ENCODE measurements at regions not wholly inside any gene's neighbourhood (a gene's known extent, or its start where the extent isn't known, plus 50 kb on each side); places are given as distances from the start of the nearest gene placed in this dataset.
"Not testable (repeated sequence)": the region's sequence is repeated elsewhere in the genome, so short reads cannot be mapped to it uniquely, and the experiment has no call there.

- H3K27me3 ChIP-seq (ENCODE audit: low read depth, low read length); H2AFZ ChIP-seq (ENCODE audit: low read depth, low read length); H3K36me3 ChIP-seq (replicated peaks; ENCODE audit: low read depth, low read length); H3K9ac ChIP-seq (ENCODE audit: low read length); H3K9me3 ChIP-seq (ENCODE audit: insufficient read depth, low read length); H3K4me3 ChIP-seq (ENCODE audit: low read length); H4K20me1 ChIP-seq (ENCODE audit: insufficient read depth, low read length); H3K4me2 ChIP-seq (ENCODE audit: low read length); H3K27ac ChIP-seq (ENCODE audit: low read length); H3K79me2 ChIP-seq (ENCODE audit: low read length): not testable (repeated sequence)
- peaks cover 38% of the 10 kb centered on the region for H3K4me1 ChIP-seq (ENCODE audit: low read length)
Observed at GRCh38 chr2:111517050-111517720, 366.8 kb downstream of the ANAPC1 start.

DNA sequence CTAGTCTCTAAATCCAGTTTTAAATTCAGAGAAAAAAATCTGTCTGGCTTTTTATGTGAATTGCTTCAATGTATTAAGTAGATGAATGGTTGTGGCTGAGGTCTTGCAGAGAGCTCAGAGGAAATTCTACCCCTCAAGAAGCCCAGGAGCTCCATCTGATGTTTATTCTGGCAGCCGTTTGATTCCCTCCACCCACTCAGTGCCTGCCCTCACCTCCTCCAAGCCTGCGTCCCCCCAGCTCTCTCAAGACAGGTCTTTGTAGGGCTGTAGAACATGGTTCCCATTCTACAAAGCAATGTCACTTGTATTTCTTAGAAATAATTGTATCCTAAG is 366.3 kb downstream of the ANAPC1 start:
- H3K27ac ChIP-seq (ENCODE audit: low read length); H3K9ac ChIP-seq (ENCODE audit: low read length); H3K27me3 ChIP-seq (ENCODE audit: low read depth, low read length); H2AFZ ChIP-seq (ENCODE audit: low read depth, low read length); H3K9me3 ChIP-seq (ENCODE audit: insufficient read depth, low read length); H3K36me3 ChIP-seq (replicated peaks; ENCODE audit: low read depth, low read length); H3K4me2 ChIP-seq (ENCODE audit: low read length); H3K4me3 ChIP-seq (ENCODE audit: low read length); H4K20me1 ChIP-seq (ENCODE audit: insufficient read depth, low read length); H3K79me2 ChIP-seq (ENCODE audit: low read length): not testable (repeated sequence)
- H3K4me1 ChIP-seq (ENCODE audit: low read length), result peaks cover 43% of the 10 kb centered on the region

GRCh38 chr2:111519071-111519470 is 364.9 kb downstream of the ANAPC1 start:
- no peaks in the 10 kb centered on the region for H4K20me1 ChIP-seq (ENCODE audit: insufficient read depth, low read length)
- H3K9me3 ChIP-seq (ENCODE audit: insufficient read depth, low read length), result no peaks in the 10 kb centered on the region
- no peak overlapping the region for H3K27ac ChIP-seq (ENCODE audit: low read length)
- H3K4me1 ChIP-seq (ENCODE audit: low read length), result peaks cover 57% of the 10 kb centered on the region
- H3K4me2 ChIP-seq (ENCODE audit: low read length), result peak overlapping the region; percentile 17
- no peak overlapping the region for H3K4me3 ChIP-seq (ENCODE audit: low read length)
- TF ChIP-seq, protein P1, sequence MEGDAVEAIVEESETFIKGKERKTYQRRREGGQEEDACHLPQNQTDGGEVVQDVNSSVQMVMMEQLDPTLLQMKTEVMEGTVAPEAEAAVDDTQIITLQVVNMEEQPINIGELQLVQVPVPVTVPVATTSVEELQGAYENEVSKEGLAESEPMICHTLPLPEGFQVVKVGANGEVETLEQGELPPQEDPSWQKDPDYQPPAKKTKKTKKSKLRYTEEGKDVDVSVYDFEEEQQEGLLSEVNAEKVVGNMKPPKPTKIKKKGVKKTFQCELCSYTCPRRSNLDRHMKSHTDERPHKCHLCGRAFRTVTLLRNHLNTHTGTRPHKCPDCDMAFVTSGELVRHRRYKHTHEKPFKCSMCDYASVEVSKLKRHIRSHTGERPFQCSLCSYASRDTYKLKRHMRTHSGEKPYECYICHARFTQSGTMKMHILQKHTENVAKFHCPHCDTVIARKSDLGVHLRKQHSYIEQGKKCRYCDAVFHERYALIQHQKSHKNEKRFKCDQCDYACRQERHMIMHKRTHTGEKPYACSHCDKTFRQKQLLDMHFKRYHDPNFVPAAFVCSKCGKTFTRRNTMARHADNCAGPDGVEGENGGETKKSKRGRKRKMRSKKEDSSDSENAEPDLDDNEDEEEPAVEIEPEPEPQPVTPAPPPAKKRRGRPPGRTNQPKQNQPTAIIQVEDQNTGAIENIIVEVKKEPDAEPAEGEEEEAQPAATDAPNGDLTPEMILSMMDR (IDR thresholded peaks at IDR 0.05; ENCODE audit: low read depth, low read length), result no peak
- TF ChIP-seq EZH2phosphoT487 (IDR thresholded peaks at IDR 0.05; ENCODE audit: low read depth), result no peak
- H3K79me2 ChIP-seq (ENCODE audit: low read length), result no peaks in the 10 kb centered on the region
- H3K27me3 ChIP-seq (ENCODE audit: low read depth, low read length), result peaks cover 3% of the 10 kb centered on the region; the same call in 1 of the 2 replicates
- no peaks in the 10 kb centered on the region for H3K36me3 ChIP-seq (replicated peaks; ENCODE audit: low read depth, low read length)
- no peak overlapping the region for H2AFZ ChIP-seq (ENCODE audit: low read depth, low read length)
- H3K9ac ChIP-seq (ENCODE audit: low read length), result peak overlapping the region; percentile 9; the same call in 1 of the 2 replicates

- Histone ChIP-seq H3K36me3 (replicated peaks; ENCODE audit: low read depth, low read length) (no peaks in the 10 kb centered on the region), H3K4me3 (ENCODE audit: low read length) (peak overlapping the region; percentile 69), H3K9me3 (ENCODE audit: insufficient read depth, low read length) (no peaks in the 10 kb centered on the region), H3K4me2 (ENCODE audit: low read length) (peak overlapping the region; percentile 94), H3K4me1 (ENCODE audit: low read length) (peaks cover 69% of the 10 kb centered on the region), H3K27me3 (ENCODE audit: low read depth, low read length) (peaks cover 3% of the 10 kb centered on the region; the same call in 1 of the 2 replicates), H2AFZ (ENCODE audit: low read depth, low read length) (0 out of 2 replicates have a peak overlapping the region, but pooled peaks have one; percentile 10), H3K27ac (ENCODE audit: low read length) (peak overlapping the region; percentile 92), H4K20me1 (ENCODE audit: insufficient read depth, low read length) (no peaks in the 10 kb centered on the region), H3K9ac (ENCODE audit: low read length) (peak overlapping the region; percentile 74), H3K79me2 (ENCODE audit: low read length) (no peaks in the 10 kb centered on the region)
- TF ChIP-seq, protein P1 (IDR thresholded peaks at IDR 0.05; ENCODE audit: low read depth, low read length), result no peak
- TF ChIP-seq EZH2phosphoT487 (IDR thresholded peaks at IDR 0.05; ENCODE audit: low read depth), result no peak
Observed at GRCh38 chr2:111522231-111522768, 361.7 kb downstream of the ANAPC1 start.

GRCh38 chr2:111523009-111523408 is 361.0 kb downstream of the ANAPC1 start:
- Histone ChIP-seq H4K20me1 (ENCODE audit: insufficient read depth, low read length) (no peaks in the 10 kb centered on the region), H3K27ac (ENCODE audit: low read length) (peak overlapping the region; percentile 92), H3K27me3 (ENCODE audit: low read depth, low read length) (peaks cover 3% of the 10 kb centered on the region; the same call in 1 of the 2 replicates), H3K4me1 (ENCODE audit: low read length) (peaks cover 70% of the 10 kb centered on the region), H3K9me3 (ENCODE audit: insufficient read depth, low read length) (no peaks in the 10 kb centered on the region), H2AFZ (ENCODE audit: low read depth, low read length) (peak overlapping the region; percentile 29; the same call in 1 of the 2 replicates), H3K9ac (ENCODE audit: low read length) (peak overlapping the region; percentile 74), H3K36me3 (replicated peaks; ENCODE audit: low read depth, low read length) (no peaks in the 10 kb centered on the region), H3K4me3 (ENCODE audit: low read length) (peak overlapping the region; percentile 69), H3K79me2 (ENCODE audit: low read length) (no peaks in the 10 kb centered on the region), H3K4me2 (ENCODE audit: low read length) (peak overlapping the region; percentile 94)
- TF ChIP-seq, protein P1 (IDR thresholded peaks at IDR 0.05; ENCODE audit: low read depth, low read length), result no peak
- TF ChIP-seq EZH2phosphoT487 (IDR thresholded peaks at IDR 0.05; ENCODE audit: low read depth), result no peak

GRCh38 chr2:111525026-111525425 is 359.0 kb downstream of the ANAPC1 start:
- Histone ChIP-seq H3K4me2 (ENCODE audit: low read length) (peak overlapping the region; percentile 94), H3K27ac (ENCODE audit: low read length) (peak overlapping the region; percentile 92), H3K4me3 (ENCODE audit: low read length) (peak overlapping the region; percentile 23; the same call in 1 of the 2 replicates), H3K9ac (ENCODE audit: low read length) (peak overlapping the region; percentile 74), H3K4me1 (ENCODE audit: low read length) (peaks cover 73% of the 10 kb centered on the region)
- not testable (repeated sequence) for H4K20me1 ChIP-seq (ENCODE audit: insufficient read depth, low read length); H3K36me3 ChIP-seq (replicated peaks; ENCODE audit: low read depth, low read length); H2AFZ ChIP-seq (ENCODE audit: low read depth, low read length); H3K79me2 ChIP-seq (ENCODE audit: low read length); H3K9me3 ChIP-seq (ENCODE audit: insufficient read depth, low read length); H3K27me3 ChIP-seq (ENCODE audit: low read depth, low read length)

DNA sequence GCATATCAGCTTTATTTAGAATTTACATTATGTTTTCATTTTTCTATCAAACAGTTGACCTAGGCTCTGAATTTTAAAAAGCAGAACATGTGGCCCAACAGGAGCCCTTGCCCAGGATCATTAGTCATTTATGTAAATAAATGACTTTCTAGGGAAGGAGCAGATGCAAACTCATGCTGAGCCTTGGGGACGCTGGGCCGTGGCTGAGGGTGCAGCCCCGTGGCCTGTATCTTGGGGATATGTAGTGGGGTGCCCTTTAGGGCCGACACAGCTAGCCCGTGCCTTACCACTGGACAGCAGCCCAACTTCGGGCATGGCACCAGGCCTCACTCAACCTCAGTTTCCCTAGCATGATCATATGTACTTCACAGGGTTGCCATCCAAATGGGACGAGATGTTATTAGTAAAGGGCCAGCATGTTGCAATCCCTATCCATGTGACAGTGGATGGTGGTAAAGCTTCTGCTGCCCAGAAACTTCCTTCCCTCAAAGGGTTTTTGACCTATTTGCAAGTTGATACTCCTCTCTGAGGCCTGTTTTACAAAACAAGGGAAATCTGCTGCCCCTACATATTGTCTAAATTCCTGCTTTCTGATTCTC is 357.9 kb downstream of the ANAPC1 start:
- H3K4me3 ChIP-seq (ENCODE audit: low read length); H3K79me2 ChIP-seq (ENCODE audit: low read length); H3K36me3 ChIP-seq (replicated peaks; ENCODE audit: low read depth, low read length); H2AFZ ChIP-seq (ENCODE audit: low read depth, low read length); H4K20me1 ChIP-seq (ENCODE audit: insufficient read depth, low read length); H3K9me3 ChIP-seq (ENCODE audit: insufficient read depth, low read length); H3K27me3 ChIP-seq (ENCODE audit: low read depth, low read length): not testable (repeated sequence)
- Histone ChIP-seq H3K4me2 (ENCODE audit: low read length) (peak overlapping the region; percentile 59), H3K9ac (ENCODE audit: low read length) (peak overlapping the region; percentile 47; the same call in 1 of the 2 replicates), H3K27ac (ENCODE audit: low read length) (peak overlapping the region; percentile 73), H3K4me1 (ENCODE audit: low read length) (peaks cover 73% of the 10 kb centered on the region)

Measured in OCI-LY3 (cell line).